Subcutaneous abdominal adipose tissue (tissue), 5 donors: ENCODE measurements at regions not wholly inside any gene's neighbourhood (a gene's known extent, or its start where the extent isn't known, plus 50 kb on each side); places are given as distances from the start of the nearest gene placed in this dataset.
"Not testable (repeated sequence)": the region's sequence is repeated elsewhere in the genome, so short reads cannot be mapped to it uniquely, and the experiment has no call there.

Experiments used
- H3K27ac ChIP-seq: one replicate; pipeline ENCODE4 v1.7.0; 2013; ENCODE audit warnings: low read depth, mild to moderate bottlenecking, inconsistent platforms, low read length, moderate library complexity
- H3K27me3 ChIP-seq, 5 donors: one replicate each; pipeline ENCODE4 v1.7.0; 2013; ENCODE audit warnings: low read length in 5 of 5, inconsistent platforms in 1 of 5; ENCODE audit not compliant: control insufficient read depth in 5 of 5, insufficient read depth in 4 of 5
- H3K36me3 ChIP-seq, 5 donors: one replicate each; pipeline ENCODE4 v1.7.0; 2013; ENCODE audit warnings: low read length in 5 of 5; ENCODE audit not compliant: control insufficient read depth in 5 of 5, insufficient read depth in 5 of 5
- H3K4me1 ChIP-seq, 5 donors: one replicate each; pipeline ENCODE4 v1.7.0; 2013; ENCODE audit warnings: low read length in 5 of 5, mild to moderate bottlenecking in 3 of 5, moderate library complexity in 1 of 5; ENCODE audit not compliant: control insufficient read depth in 5 of 5, insufficient read depth in 5 of 5
- H3K4me3 ChIP-seq, 5 donors: one replicate each; pipeline ENCODE4 v1.7.0; 2013; ENCODE audit warnings: low read length in 5 of 5, low read depth in 1 of 5
- H3K9ac ChIP-seq, 5 donors: one replicate each; pipeline ENCODE4 v1.7.0; 2013; ENCODE audit warnings: low read length in 5 of 5, mild to moderate bottlenecking in 4 of 5, moderate library complexity in 3 of 5
- H3K9me3 ChIP-seq, 5 donors: one replicate each; pipeline ENCODE4 v1.7.0; 2013; ENCODE audit warnings: low read length in 5 of 5; ENCODE audit not compliant: control insufficient read depth in 5 of 5
- donor health status: healthy.
- donor health status: healthy.
- donor health status: healthy.
- donor health status: healthy.
- donor health status: healthy.

DNA sequence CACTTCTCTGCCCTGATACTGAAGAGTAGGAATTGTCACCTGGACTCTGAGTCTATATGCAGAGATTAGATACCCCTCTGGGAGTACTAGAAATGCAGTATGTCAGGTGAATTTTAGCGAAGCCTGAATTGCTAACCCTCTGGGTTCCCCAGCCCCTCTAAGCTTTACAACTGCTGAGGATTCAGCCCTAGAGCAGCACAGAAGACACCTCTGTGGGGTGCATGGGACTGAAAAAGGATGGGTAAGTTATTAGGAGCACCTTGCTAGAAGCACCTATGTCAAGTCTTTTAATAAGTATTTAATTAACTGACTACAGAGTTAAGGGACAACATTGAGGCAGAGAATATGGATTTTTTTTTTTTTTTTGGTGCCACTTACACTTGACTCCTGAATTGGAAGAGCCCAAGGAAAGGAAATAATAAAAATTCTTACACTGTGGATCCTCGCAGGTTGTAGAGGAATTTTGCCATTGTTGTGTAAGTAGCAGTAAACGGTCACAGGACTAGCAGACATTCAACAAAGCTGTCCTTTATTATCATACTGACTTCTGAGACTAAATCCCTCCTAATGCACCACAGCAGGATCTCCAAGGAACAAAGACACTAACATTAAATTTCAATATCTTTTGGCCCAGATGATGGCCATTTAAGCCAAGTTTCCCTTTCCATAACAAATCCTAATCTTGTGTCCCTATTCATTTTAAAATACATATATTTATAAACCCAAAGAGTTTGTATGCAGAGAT lies 253.2 kb downstream of the ANKRD50 start:
- Histone ChIP-seq H3K9me3 (peaks cover 4 to 16% (median 13%) of the 10 kb centered on the region in 5 donors), H3K27ac (no peak overlapping the region), H3K36me3 (no peaks in the 10 kb centered on the region), H3K27me3 (no peaks in the 10 kb centered on the region), H3K4me1 (peaks cover 0 to 6% (median 0%) of the 10 kb centered on the region in 5 donors), H3K9ac (peak overlapping the region in 1 of 5 donors; percentile 16), H3K4me3 (peak overlapping the region in 1 of 5 donors; percentile 27)

DNA sequence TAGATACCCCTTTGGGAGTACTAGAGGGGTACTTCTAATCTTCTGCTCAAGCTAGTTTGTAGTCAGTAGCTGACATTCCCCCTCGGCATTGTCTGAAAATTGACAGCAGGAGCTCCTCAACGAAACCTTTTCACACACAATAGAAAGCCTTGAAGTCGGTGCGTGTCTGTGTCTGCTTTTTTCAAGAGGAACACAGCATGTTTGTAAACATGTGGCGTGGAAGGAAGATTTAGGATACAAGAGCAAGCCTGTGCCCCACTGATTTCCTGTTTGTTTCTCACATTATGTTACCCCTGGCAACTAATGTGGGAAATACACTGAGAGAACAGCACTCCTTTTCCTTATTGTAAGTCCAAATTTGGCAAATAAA lies 252.6 kb downstream of the ANKRD50 start:
- H3K4me3 ChIP-seq = peak overlapping the region in 2 of 5 donors; percentile 27 to 45
- peak overlapping the region in 1 of 5 donors; percentile 16 for H3K9ac ChIP-seq
- no peak overlapping the region for H3K27ac ChIP-seq
- H3K4me1 ChIP-seq = peaks cover 0 to 6% (median 0%) of the 10 kb centered on the region in 5 donors
- H3K36me3 ChIP-seq = no peaks in the 10 kb centered on the region
- no peaks in the 10 kb centered on the region for H3K27me3 ChIP-seq
- peaks cover 4 to 16% (median 13%) of the 10 kb centered on the region in 5 donors for H3K9me3 ChIP-seq

DNA sequence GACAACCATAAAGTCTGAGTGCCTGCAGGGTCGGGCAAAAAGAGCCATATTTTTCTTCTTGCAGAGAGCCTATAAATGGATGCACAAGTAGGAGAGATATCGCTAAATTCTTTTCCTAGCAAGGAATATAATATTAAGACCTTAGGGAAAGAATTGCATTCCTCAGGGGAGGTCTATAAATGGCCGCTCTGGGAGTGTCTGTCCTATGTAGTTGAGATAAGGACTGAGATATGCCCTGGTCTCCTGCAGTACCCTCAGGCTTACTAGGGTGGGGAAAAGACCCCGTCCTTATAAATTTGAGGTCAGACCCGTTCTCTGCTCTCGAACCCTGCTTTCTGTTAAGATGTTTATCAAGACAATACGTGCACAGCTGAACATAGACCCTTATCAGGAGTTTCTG lies 250.9 kb downstream of the ANKRD50 start:
- H3K36me3 ChIP-seq, H3K4me1 ChIP-seq, H3K9ac ChIP-seq, H3K4me3 ChIP-seq, H3K27me3 ChIP-seq, H3K27ac ChIP-seq: not testable (repeated sequence)
- H3K9me3 ChIP-seq = peaks cover 4 to 16% (median 13%) of the 10 kb centered on the region in 5 donors

DNA sequence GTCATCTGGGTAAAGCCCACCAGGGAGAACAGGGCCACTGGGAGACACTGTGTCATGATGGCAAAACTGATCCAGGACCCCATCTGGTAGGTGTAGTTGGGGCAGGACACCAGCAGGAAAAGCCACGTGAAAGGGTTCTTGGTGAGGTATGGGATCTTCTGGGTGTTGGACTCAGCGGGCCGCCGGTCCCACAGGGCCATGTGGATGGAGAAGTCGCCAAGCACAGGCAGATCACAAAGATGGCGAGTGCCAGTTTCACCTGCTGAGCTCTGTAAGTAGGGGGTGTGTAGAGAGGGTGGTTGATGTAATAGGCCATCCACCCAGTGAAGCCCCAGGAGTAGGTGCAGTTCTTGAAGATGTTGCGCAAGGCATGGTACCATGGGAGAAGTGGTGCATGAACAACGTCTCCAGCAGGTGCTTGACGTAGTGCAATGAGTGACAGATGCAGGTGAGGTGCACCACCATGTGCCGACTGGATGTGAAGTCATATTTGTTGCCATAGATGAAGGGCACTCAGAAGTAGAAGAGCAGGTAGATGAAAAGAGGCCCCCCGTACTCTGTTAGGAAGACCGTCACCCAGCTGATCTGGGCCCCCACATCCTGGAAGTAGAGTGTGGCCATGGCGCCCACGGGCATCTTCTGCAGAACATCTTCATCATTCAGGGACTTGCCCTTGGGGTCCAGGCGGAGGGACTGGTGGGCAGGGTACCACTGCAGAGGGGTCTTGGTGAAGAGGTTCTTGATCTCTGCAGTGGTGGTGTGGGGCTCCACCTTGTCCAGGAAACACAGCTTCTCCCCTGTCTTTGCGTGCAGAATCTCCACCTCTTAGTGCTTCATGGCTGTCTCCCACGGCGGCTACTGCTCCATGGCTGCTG lies 249.3 kb downstream of the ANKRD50 start:
- H3K9ac ChIP-seq = no peak overlapping the region
- no peaks in the 10 kb centered on the region for H3K27me3 ChIP-seq
- H3K9me3 ChIP-seq = peaks cover 4 to 16% (median 13%) of the 10 kb centered on the region in 5 donors
- no peak overlapping the region for H3K27ac ChIP-seq
- H3K36me3 ChIP-seq = no peaks in the 10 kb centered on the region
- peak overlapping the region in 1 of 5 donors; percentile 19 for H3K4me3 ChIP-seq
- H3K4me1 ChIP-seq = peaks cover 0 to 6% (median 0%) of the 10 kb centered on the region in 5 donors

DNA sequence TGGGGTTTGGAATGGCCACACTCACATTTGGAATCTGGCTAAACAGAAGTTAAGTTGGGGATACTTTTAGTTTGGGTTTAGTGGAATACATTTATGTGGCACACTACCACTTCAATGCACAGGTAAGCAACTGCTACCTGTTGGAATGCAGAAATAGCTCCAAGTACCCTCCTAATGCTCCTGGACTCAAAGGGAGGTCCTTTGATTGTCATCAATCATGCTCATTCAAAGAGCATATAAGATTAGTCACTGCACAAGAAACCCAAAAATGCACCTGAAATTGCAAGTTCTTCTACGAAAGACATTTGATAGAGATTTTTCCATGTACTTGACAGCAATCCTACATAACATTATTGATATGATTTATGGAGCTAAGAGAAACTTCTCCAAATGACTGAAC lies 247.7 kb downstream of the ANKRD50 start:
- Histone ChIP-seq H3K9me3 (peaks cover 4 to 16% (median 13%) of the 10 kb centered on the region in 5 donors), H3K4me1 (peaks cover 0 to 3% (median 0%) of the 10 kb centered on the region in 5 donors), H3K9ac (no peak overlapping the region), H3K27ac (no peak overlapping the region), H3K36me3 (no peaks in the 10 kb centered on the region), H3K27me3 (no peaks in the 10 kb centered on the region), H3K4me3 (no peak overlapping the region)

DNA sequence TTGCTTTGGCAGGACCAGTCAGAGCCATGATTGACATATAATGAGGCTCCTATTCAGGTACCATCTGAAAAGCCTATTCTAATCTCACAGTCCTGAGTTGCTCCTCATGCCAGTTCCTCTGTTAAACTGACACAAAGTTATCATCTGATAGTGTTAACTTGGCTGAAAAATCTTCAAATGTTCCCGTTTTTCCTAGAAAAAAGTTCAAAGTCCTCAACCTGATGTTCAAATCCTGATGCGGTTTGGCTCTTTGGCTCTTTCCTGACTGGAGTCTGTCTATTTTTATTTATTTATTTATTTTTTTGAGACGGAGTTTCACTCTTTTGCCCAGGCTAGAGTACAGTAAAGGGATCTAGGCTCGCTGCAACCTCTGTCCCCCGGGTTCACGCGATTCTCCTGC lies 244.2 kb downstream of the ANKRD50 start:
- peaks cover 7 to 20% (median 8%) of the 10 kb centered on the region in 5 donors for H3K9me3 ChIP-seq
- H3K27me3 ChIP-seq = no peaks in the 10 kb centered on the region
- no peak overlapping the region for H3K4me3 ChIP-seq
- H3K27ac ChIP-seq = no peak overlapping the region
- H3K4me1 ChIP-seq = no peaks in the 10 kb centered on the region
- H3K36me3 ChIP-seq = no peaks in the 10 kb centered on the region
- H3K9ac ChIP-seq = no peak overlapping the region

DNA sequence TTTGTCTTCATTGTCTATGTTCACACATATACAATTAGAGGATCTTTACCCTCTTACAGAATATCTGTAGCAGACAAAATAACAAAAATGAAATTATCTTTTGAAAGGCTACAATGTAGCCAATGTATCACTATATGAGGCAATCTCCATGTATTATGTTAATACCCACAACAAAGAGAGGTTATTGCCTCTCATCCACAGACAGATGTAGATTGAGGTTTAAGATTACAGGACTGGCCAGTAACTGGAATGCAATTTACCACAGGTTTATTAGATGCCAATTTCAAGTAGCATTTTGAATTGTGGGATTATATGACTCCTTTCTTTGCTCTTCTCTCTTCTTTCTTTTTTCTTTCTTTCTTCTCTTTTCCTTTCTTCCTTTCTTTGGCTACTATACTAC lies 242.6 kb downstream of the ANKRD50 start:
- no peak overlapping the region for H3K9ac ChIP-seq
- no peak overlapping the region for H3K27ac ChIP-seq
- H3K4me1 ChIP-seq = no peaks in the 10 kb centered on the region
- H3K27me3 ChIP-seq = no peaks in the 10 kb centered on the region
- H3K36me3 ChIP-seq = no peaks in the 10 kb centered on the region
- no peak overlapping the region for H3K4me3 ChIP-seq
- H3K9me3 ChIP-seq = peaks cover 7 to 27% (median 17%) of the 10 kb centered on the region in 5 donors

DNA sequence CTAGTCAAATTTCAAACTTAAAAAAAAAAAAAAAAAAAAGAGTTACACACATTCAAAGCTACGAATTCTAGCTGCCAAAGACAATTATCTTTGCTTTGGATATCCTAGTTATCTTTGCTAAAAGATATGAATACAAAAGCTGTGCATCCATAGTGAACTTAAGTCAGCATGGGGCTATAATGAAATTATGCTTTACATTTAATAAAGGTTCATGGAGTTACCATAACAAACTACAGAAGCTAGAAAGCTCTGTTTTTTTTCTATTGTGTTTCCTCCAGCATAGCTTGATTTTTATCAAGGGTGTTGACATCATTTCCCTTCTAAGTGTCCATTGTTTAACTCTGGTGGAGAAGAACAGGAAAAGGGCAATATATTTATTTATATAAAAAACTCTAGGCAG lies 234.1 kb downstream of the ANKRD50 start:
- Histone ChIP-seq H3K36me3 (no peaks in the 10 kb centered on the region), H3K4me3 (no peak overlapping the region), H3K27me3 (no peaks in the 10 kb centered on the region), H3K9ac (no peak overlapping the region), H3K27ac (no peak overlapping the region), H3K9me3 (peaks cover 0 to 15% (median 3%) of the 10 kb centered on the region in 5 donors), H3K4me1 (peaks cover 0 to 5% (median 0%) of the 10 kb centered on the region in 5 donors)

DNA sequence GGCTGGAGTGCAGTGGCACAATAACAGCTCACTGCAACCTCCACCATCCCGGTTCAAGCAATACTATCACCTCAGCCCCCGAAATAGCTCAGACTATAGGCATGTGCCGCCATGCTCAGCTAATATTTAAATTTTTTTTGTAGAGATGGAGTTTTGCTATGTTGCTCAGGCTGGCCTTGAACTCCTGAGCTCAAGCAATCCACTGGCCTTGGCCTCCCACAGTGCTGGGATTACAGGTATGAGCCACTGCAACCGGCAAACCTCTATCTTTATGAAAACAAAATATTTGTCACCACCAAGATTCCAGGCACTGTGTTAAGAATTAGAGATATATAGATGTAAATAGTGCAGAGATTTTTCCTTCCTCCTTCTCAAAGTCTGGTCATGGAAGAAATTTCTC lies 232.5 kb downstream of the ANKRD50 start:
- no peak overlapping the region for H3K4me3 ChIP-seq
- no peaks in the 10 kb centered on the region for H3K36me3 ChIP-seq
- H3K27me3 ChIP-seq = no peaks in the 10 kb centered on the region
- no peak overlapping the region for H3K9ac ChIP-seq
- H3K9me3 ChIP-seq = peaks cover 0 to 5% (median 0%) of the 10 kb centered on the region in 5 donors
- peaks cover 0 to 5% (median 0%) of the 10 kb centered on the region in 5 donors for H3K4me1 ChIP-seq
- no peak overlapping the region for H3K27ac ChIP-seq

DNA sequence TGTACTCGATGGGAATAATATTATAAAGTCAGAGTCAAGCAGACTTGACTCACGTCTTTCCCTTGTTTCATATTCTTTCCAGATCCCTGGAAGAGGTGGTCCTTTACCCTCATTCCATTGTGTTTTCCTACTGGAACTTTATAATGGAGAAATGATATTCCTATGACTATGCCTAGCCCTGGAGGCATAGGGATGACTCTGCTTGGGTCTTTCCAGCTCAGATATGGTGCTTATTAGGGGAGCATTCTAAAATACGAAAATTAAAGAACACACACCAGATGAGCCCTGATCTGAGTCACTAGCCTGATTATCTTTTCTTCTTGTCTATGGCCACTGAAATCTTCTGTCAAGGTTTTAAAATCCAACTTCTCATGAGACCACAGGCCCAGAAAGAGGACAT lies 231.4 kb downstream of the ANKRD50 start:
- Histone ChIP-seq H3K36me3 (no peaks in the 10 kb centered on the region), H3K27me3 (no peaks in the 10 kb centered on the region), H3K9me3 (no peaks in the 10 kb centered on the region), H3K4me3 (no peak overlapping the region), H3K9ac (no peak overlapping the region), H3K4me1 (peaks cover 0 to 5% (median 0%) of the 10 kb centered on the region in 5 donors), H3K27ac (no peak overlapping the region)
